ENCODE measurements at regions not wholly inside any gene's neighbourhood (a gene's known extent, or its start where the extent isn't known, plus 50 kb on each side); places are given as distances from the start of the nearest gene placed in this dataset.

- TF ChIP-seq CTCF (IDR thresholded peaks at IDR 0.05; ENCODE audit: low read depth, low read length): no peak
- no peaks in the 10 kb centered on the region for H3K9me3 ChIP-seq (ENCODE audit: low read depth)
- no peak overlapping the region for H3K27ac ChIP-seq
- no peak overlapping the region for H3K4me3 ChIP-seq
- no peak for DNase-seq (ENCODE audit: low read depth in 1 of 2, low spot score in 1 of 2)
- H3K36me3 ChIP-seq: no peaks in the 10 kb centered on the region
- H3K4me1 ChIP-seq (ENCODE audit: low read depth): no peaks in the 10 kb centered on the region
- H3K27me3 ChIP-seq: no peaks in the 10 kb centered on the region
Measured at GRCh38 chr12:28939427-28939826, 209.7 kb upstream of the FAR2 start.

GRCh38 chr12:28941248-28941647 is 207.8 kb upstream of the FAR2 start:
- Histone ChIP-seq H3K36me3 (no peaks in the 10 kb centered on the region), H3K4me1 (ENCODE audit: low read depth) (no peaks in the 10 kb centered on the region), H3K27me3 (no peaks in the 10 kb centered on the region), H3K27ac (no peak overlapping the region), H3K9me3 (ENCODE audit: low read depth) (no peaks in the 10 kb centered on the region), H3K4me3 (no peak overlapping the region)
- no peak for TF ChIP-seq CTCF (IDR thresholded peaks at IDR 0.05; ENCODE audit: low read depth, low read length)
- DNase-seq (ENCODE audit: low read depth in 1 of 2, low spot score in 1 of 2): no peak

DNA sequence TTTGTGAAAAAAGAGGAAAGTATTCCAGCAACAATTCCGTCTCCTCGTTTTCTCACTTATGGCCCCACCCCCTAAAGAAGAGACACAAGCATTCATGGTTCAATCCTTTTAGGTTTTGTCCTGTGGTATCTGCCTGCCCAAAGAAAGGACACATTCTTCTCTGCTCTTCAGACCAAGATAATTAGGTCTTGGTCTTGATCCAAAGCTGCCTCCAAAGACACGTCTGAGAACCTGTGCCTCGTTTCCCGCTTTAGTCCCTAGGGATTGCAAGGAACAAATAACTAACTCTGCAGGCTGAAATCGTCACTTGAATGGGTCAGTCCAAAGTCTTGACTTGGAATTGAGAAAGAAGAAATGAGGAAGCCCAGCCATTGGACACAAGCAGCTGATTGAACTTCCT is 202.7 kb upstream of the FAR2 start:
- H3K4me1 ChIP-seq (ENCODE audit: low read depth): no peaks in the 10 kb centered on the region
- no peak for TF ChIP-seq CTCF (IDR thresholded peaks at IDR 0.05; ENCODE audit: low read depth, low read length)
- H3K27ac ChIP-seq: no peak overlapping the region
- H3K27me3 ChIP-seq: no peaks in the 10 kb centered on the region
- H3K4me3 ChIP-seq: no peak overlapping the region
- H3K9me3 ChIP-seq (ENCODE audit: low read depth): no peaks in the 10 kb centered on the region
- DNase-seq (ENCODE audit: low read depth in 1 of 2, low spot score in 1 of 2): no peak
- H3K36me3 ChIP-seq: no peaks in the 10 kb centered on the region

DNA sequence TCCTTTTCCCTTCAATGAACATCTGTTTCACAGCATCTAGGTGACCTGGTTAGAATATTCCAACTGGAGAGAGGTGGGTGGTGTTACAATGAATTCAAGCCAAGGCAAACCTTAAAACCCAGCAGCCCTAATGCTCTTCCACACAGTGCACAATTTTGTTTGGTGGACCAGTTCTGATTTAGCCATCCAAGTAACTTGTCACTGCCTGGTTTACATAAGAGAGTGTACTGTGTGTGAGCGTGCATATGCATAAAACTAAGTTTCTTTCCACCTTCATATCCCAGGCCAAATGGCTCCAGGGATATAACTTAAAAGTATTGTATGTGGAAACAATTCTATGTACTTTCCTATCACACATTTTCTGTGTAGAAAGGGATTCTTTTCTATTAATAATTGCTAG is 200.4 kb upstream of the FAR2 start:
- H3K9me3 ChIP-seq (ENCODE audit: low read depth): no peaks in the 10 kb centered on the region
- H3K36me3 ChIP-seq: no peaks in the 10 kb centered on the region
- H3K27me3 ChIP-seq: no peaks in the 10 kb centered on the region
- no peak overlapping the region for H3K27ac ChIP-seq
- H3K4me3 ChIP-seq: no peak overlapping the region
- no peak for TF ChIP-seq CTCF (IDR thresholded peaks at IDR 0.05; ENCODE audit: low read depth, low read length)
- no peak for DNase-seq (ENCODE audit: low read depth in 1 of 2, low spot score in 1 of 2)
- no peaks in the 10 kb centered on the region for H3K4me1 ChIP-seq (ENCODE audit: low read depth)

- Histone ChIP-seq H3K27me3 (no peaks in the 10 kb centered on the region), H3K27ac (no peak overlapping the region), H3K36me3 (no peaks in the 10 kb centered on the region), H3K4me3 (no peak overlapping the region), H3K4me1 (ENCODE audit: low read depth) (no peaks in the 10 kb centered on the region), H3K9me3 (ENCODE audit: low read depth) (no peaks in the 10 kb centered on the region)
- no peak for TF ChIP-seq CTCF (IDR thresholded peaks at IDR 0.05; ENCODE audit: low read depth, low read length)
- DNase-seq (ENCODE audit: low read depth in 1 of 2, low spot score in 1 of 2): no peak
Measured at GRCh38 chr12:28949184-28949583, 199.9 kb upstream of the FAR2 start.

- no peak overlapping the region for H3K27ac ChIP-seq
- H3K27me3 ChIP-seq: no peaks in the 10 kb centered on the region
- DNase-seq (ENCODE audit: low read depth in 1 of 2, low spot score in 1 of 2): no peak
- H3K9me3 ChIP-seq (ENCODE audit: low read depth): no peaks in the 10 kb centered on the region
- H3K36me3 ChIP-seq: no peaks in the 10 kb centered on the region
- no peak overlapping the region for H3K4me3 ChIP-seq
- H3K4me1 ChIP-seq (ENCODE audit: low read depth): no peaks in the 10 kb centered on the region
- no peak for TF ChIP-seq CTCF (IDR thresholded peaks at IDR 0.05; ENCODE audit: low read depth, low read length)
Measured at GRCh38 chr12:28950049-28950448, 199.0 kb upstream of the FAR2 start.
